Colonic mucosa (tissue), 4 donors: ENCODE measurements at regions not wholly inside any gene's neighbourhood (a gene's known extent, or its start where the extent isn't known, plus 50 kb on each side); places are given as distances from the start of the nearest gene placed in this dataset.

Experiments
- DNase-seq: peaks from one replicate; pipeline ENCODE4 v3.0.0-alpha.2; 2020
- H3K27ac ChIP-seq: fragments of 200-600 bp; one replicate; pipeline ENCODE4 v1.8.0; 2021
- H3K27me3 ChIP-seq: fragments of 200-600 bp; one replicate; pipeline ENCODE4 v1.8.0; 2021
- H3K36me3 ChIP-seq: fragments of 200-600 bp; one replicate; pipeline ENCODE4 v1.8.0; 2021
- H3K4me1 ChIP-seq: fragments of 200-600 bp; one replicate; pipeline ENCODE4 v1.8.0; 2021; ENCODE audit warnings: mild to moderate bottlenecking
- H3K4me3 ChIP-seq: fragments of 200-600 bp; one replicate; pipeline ENCODE4 v1.8.0; 2021
- H3K9ac ChIP-seq, 2 donors: one replicate each; pipeline ENCODE4 v1.7.0; 2013; ENCODE audit warnings: control low read depth in 2 of 2, low read depth in 2 of 2, low read length in 2 of 2
- H3K9me3 ChIP-seq: fragments of 200-600 bp; one replicate; pipeline ENCODE4 v1.8.0; 2021
- CTCF ChIP-seq: fragments of 200-600 bp; IDR thresholded peaks from one replicate; pipeline ENCODE4 v1.8.0; 2022; ENCODE audit warnings: antibody characterized with exemption, mild to moderate bottlenecking
- intact Hi-C: fragments of 100-400 bp; cut with DNase I; formaldehyde crosslinking; loops from one replicate; pipeline ENCODE4 v1.14.1; 2022
- donor health status: healthy.
- donor health status: DM: no; HTN: no; CAD: no.
- donor health status: DM: no; HTN: no; CAD: no.

- Histone ChIP-seq H3K4me3 (no peak overlapping the region), H3K27me3 (no peaks in the 10 kb centered on the region), H3K27ac (no peak overlapping the region), H3K36me3 (no peaks in the 10 kb centered on the region), H3K4me1 (no peaks in the 10 kb centered on the region), H3K9ac (no peak overlapping the region), H3K9me3 (no peaks in the 10 kb centered on the region)
- intact Hi-C loops, result no loop called here
- TF ChIP-seq CTCF, result no peak
- no peak for DNase-seq
These were observed 109.2 kb upstream of the DRD2 start for GRCh38 chr11:113584371-113584770.

- Histone ChIP-seq H3K27ac (no peak overlapping the region), H3K4me3 (no peak overlapping the region), H3K36me3 (no peaks in the 10 kb centered on the region), H3K9me3 (no peaks in the 10 kb centered on the region), H3K4me1 (no peaks in the 10 kb centered on the region), H3K27me3 (no peaks in the 10 kb centered on the region), H3K9ac (no peak overlapping the region)
- no peak for DNase-seq
- intact Hi-C loops, result no loop called here
- no peak for TF ChIP-seq CTCF
These were observed 106.5 kb upstream of the DRD2 start for GRCh38 chr11:113581713-113582112.

GRCh38 chr11:113579292-113579940 is 104.2 kb upstream of the DRD2 start:
- Histone ChIP-seq H3K4me1 (no peaks in the 10 kb centered on the region), H3K27me3 (no peaks in the 10 kb centered on the region), H3K27ac (no peak overlapping the region), H3K36me3 (no peaks in the 10 kb centered on the region), H3K9ac (no peak overlapping the region), H3K9me3 (no peaks in the 10 kb centered on the region), H3K4me3 (no peak overlapping the region)
- TF ChIP-seq CTCF, result no peak
- intact Hi-C loops, result no loop called here
- no peak for DNase-seq

- no peaks in the 10 kb centered on the region for H3K27me3 ChIP-seq
- H3K9me3 ChIP-seq, result no peaks in the 10 kb centered on the region
- no peak overlapping the region for H3K9ac ChIP-seq
- no peaks in the 10 kb centered on the region for H3K36me3 ChIP-seq
- H3K27ac ChIP-seq, result no peak overlapping the region
- no peak for DNase-seq
- intact Hi-C loops, result no loop called here
- TF ChIP-seq CTCF, result no peak
- no peak overlapping the region for H3K4me3 ChIP-seq
- H3K4me1 ChIP-seq, result no peaks in the 10 kb centered on the region
These were observed 103.6 kb upstream of the DRD2 start for GRCh38 chr11:113578715-113579250.

- no peaks in the 10 kb centered on the region for H3K9me3 ChIP-seq
- no peak for DNase-seq
- H3K9ac ChIP-seq, result no peak overlapping the region
- intact Hi-C loops, result no loop called here
- no peaks in the 10 kb centered on the region for H3K36me3 ChIP-seq
- no peaks in the 10 kb centered on the region for H3K27me3 ChIP-seq
- no peak overlapping the region for H3K27ac ChIP-seq
- no peak overlapping the region for H3K4me3 ChIP-seq
- TF ChIP-seq CTCF, result no peak
- no peaks in the 10 kb centered on the region for H3K4me1 ChIP-seq
These were observed 102.8 kb upstream of the DRD2 start for GRCh38 chr11:113578033-113578380.
